ENCODE measurements at regions not wholly inside any gene's neighbourhood (a gene's known extent, or its start where the extent isn't known, plus 50 kb on each side); places are given as distances from the start of the nearest gene placed in this dataset.
"Not testable (repeated sequence)": the region's sequence is repeated elsewhere in the genome, so short reads cannot be mapped to it uniquely, and the experiment has no call there.

DNA sequence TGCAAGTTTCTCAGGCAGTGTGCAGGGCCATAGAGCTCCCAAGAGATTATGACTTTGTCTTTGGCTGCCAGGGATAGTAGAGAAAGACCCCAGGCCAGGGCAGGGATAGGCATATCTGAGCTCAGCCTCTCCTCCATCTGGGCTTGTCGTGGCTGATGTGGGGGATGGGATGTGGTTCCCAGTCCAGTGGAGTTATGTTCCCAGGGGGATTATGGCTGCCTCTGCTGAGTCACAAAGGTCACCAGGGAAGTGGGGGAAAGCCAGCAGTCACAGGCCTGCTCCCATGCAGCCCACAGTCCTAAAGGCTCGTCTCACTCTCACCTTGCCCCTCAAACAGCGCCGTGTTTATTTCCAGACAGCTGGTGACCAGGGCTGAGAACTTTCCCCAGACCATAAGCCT is 354.9 kb downstream of the SI start:
- TF ChIP-seq PHF8 (IDR thresholded peaks at IDR 0.05; ENCODE audit: borderline replicate concordance, low read depth) (no peak), RFX5 (IDR thresholded peaks at IDR 0.05) (no peak)
- no peak for FAIRE-seq
- Histone ChIP-seq H3K9me3 (no peaks in the 10 kb centered on the region), H3K4me3 (no peak overlapping the region), H3K4me1 (no peaks in the 10 kb centered on the region), H3K4me2 (no peak overlapping the region), H3K27ac (no peak overlapping the region)
- ChIA-PET POLR2A (no interaction called here), CTCF (no interaction called here)
- ATAC-seq, result no peak
- no peak for DNase-seq (ENCODE audit: low read depth in 1 of 2, low spot score in 1 of 2)
- WGBS (ENCODE audit: missing lambda C conversion rate), result 30% methylated on average over 4 of the region's 4 CpGs

GRCh38 chr3:164702808-164703207 is 375.5 kb downstream of the SI start:
- not testable (repeated sequence) for FAIRE-seq

GRCh38 chr3:164687902-164688301 is 390.4 kb downstream of the SI start:
- Histone ChIP-seq H3K9me3 (no peaks in the 10 kb centered on the region), H3K4me3 (no peak overlapping the region), H3K4me2 (no peak overlapping the region), H3K4me1 (no peaks in the 10 kb centered on the region), H3K27ac (no peak overlapping the region)
- ATAC-seq, result no peak
- ChIA-PET POLR2A (no interaction called here), CTCF (no interaction called here)
- no peak for DNase-seq (ENCODE audit: low read depth in 1 of 2, low spot score in 1 of 2)
- 15% methylated on average over 1 of the region's 1 CpG for WGBS (ENCODE audit: missing lambda C conversion rate)
- no peak for FAIRE-seq
- TF ChIP-seq NR3C1 (IDR thresholded peaks at IDR 0.05) (no peak), ZC3H11A (IDR thresholded peaks at IDR 0.05) (peak; percentile 49), POLR2A (IDR thresholded peaks at IDR 0.05; ENCODE audit: low read length) (no peak)
- TF ChIP-seq, protein P1, sequence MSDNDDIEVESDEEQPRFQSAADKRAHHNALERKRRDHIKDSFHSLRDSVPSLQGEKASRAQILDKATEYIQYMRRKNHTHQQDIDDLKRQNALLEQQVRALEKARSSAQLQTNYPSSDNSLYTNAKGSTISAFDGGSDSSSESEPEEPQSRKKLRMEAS (IDR thresholded peaks at IDR 0.05), result no peak

More at GRCh38 chr3:164702808-164703207, 375.5 kb downstream of the SI start:
- DNase-seq (ENCODE audit: low read depth in 1 of 2, low spot score in 1 of 2); H3K9me3 ChIP-seq; H3K4me2 ChIP-seq; H3K27ac ChIP-seq; H3K4me1 ChIP-seq; CTCF ChIA-PET; POLR2A ChIA-PET; H3K4me3 ChIP-seq; ATAC-seq: not testable (repeated sequence)
- 55% methylated on average over 6 of the region's 13 CpGs for WGBS (ENCODE audit: missing lambda C conversion rate)

DNA sequence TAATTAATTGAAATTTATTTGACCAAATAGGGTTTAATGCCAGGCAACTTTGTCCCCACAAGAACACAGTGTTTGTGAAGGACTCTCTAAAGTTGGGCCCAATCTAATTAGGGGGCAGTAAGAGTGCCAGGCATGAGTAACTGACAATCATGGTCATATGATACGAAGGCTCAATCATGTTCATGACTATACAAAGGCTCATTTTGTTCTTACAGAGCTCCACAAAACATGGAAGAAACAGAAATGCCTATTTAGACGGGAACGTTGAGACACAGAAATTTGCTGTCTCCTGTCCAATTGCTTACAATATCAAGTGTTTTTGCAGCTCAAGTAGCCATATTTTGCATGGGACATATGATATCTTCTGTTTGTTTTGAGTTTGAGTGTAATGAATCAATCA is 391.1 kb downstream of the SI start:
- ChIA-PET CTCF (no interaction called here), POLR2A (no interaction called here)
- DNase-seq (ENCODE audit: low read depth in 1 of 2, low spot score in 1 of 2) (no peak), ATAC-seq (no peak), FAIRE-seq (no peak)
- no peak for TF ChIP-seq NR3C1 (IDR thresholded peaks at IDR 0.05)
- TF ChIP-seq, protein P2, sequence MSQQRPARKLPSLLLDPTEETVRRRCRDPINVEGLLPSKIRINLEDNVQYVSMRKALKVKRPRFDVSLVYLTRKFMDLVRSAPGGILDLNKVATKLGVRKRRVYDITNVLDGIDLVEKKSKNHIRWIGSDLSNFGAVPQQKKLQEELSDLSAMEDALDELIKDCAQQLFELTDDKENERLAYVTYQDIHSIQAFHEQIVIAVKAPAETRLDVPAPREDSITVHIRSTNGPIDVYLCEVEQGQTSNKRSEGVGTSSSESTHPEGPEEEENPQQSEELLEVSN (IDR thresholded peaks at IDR 0.05; ENCODE audit: borderline replicate concordance, low read depth), result no peak
- TF ChIP-seq, protein P3, sequence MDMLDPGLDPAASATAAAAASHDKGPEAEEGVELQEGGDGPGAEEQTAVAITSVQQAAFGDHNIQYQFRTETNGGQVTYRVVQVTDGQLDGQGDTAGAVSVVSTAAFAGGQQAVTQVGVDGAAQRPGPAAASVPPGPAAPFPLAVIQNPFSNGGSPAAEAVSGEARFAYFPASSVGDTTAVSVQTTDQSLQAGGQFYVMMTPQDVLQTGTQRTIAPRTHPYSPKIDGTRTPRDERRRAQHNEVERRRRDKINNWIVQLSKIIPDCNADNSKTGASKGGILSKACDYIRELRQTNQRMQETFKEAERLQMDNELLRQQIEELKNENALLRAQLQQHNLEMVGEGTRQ (IDR thresholded peaks at IDR 0.05), result no peak
- TF ChIP-seq FOSB (CRISPR knock-in tag; IDR thresholded peaks at IDR 0.05), result no peak
- no peak for TF ChIP-seq PBX3 (IDR thresholded peaks at IDR 0.05)
- no peak for TF ChIP-seq NFE2L2 (conservative IDR thresholded peaks at IDR 0.05; ENCODE audit: low read length)
- TF ChIP-seq RNF2 (IDR thresholded peaks at IDR 0.05; ENCODE audit: borderline replicate concordance, low read depth), result no peak
- TF ChIP-seq, protein P4, sequence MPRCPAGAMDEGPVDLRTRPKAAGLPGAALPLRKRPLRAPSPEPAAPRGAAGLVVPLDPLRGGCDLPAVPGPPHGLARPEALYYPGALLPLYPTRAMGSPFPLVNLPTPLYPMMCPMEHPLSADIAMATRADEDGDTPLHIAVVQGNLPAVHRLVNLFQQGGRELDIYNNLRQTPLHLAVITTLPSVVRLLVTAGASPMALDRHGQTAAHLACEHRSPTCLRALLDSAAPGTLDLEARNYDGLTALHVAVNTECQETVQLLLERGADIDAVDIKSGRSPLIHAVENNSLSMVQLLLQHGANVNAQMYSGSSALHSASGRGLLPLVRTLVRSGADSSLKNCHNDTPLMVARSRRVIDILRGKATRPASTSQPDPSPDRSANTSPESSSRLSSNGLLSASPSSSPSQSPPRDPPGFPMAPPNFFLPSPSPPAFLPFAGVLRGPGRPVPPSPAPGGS (IDR thresholded peaks at IDR 0.05), result no peak
- TF ChIP-seq CBX2 (IDR thresholded peaks at IDR 0.05; ENCODE audit: borderline replicate concordance, low read depth), result no peak
- TF ChIP-seq EHF (CRISPR knock-in tag; IDR thresholded peaks at IDR 0.05), result no peak
- TF ChIP-seq, protein P5, sequence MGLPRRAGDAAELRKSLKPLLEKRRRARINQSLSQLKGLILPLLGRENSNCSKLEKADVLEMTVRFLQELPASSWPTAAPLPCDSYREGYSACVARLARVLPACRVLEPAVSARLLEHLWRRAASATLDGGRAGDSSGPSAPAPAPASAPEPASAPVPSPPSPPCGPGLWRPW (IDR thresholded peaks at IDR 0.05), result no peak
- no peak for TF ChIP-seq NPAS2 (CRISPR knock-in tag; IDR thresholded peaks at IDR 0.05; ENCODE audit: borderline replicate concordance)
- no peak for TF ChIP-seq MYC (IDR thresholded peaks at IDR 0.05; ENCODE audit: borderline replicate concordance, low read length)
- no peak for TF ChIP-seq RCOR1 (IDR thresholded peaks at IDR 0.05; ENCODE audit: low read depth, low read length)
- no peak for TF ChIP-seq ZC3H11A (IDR thresholded peaks at IDR 0.05)
- TF ChIP-seq SMC3 (IDR thresholded peaks at IDR 0.05), result no peak
- no peak for TF ChIP-seq SREBF2 (IDR thresholded peaks at IDR 0.05)
- TF ChIP-seq KDM1A (IDR thresholded peaks at IDR 0.05; ENCODE audit: low read depth), result no peak
- TF ChIP-seq, protein P6, sequence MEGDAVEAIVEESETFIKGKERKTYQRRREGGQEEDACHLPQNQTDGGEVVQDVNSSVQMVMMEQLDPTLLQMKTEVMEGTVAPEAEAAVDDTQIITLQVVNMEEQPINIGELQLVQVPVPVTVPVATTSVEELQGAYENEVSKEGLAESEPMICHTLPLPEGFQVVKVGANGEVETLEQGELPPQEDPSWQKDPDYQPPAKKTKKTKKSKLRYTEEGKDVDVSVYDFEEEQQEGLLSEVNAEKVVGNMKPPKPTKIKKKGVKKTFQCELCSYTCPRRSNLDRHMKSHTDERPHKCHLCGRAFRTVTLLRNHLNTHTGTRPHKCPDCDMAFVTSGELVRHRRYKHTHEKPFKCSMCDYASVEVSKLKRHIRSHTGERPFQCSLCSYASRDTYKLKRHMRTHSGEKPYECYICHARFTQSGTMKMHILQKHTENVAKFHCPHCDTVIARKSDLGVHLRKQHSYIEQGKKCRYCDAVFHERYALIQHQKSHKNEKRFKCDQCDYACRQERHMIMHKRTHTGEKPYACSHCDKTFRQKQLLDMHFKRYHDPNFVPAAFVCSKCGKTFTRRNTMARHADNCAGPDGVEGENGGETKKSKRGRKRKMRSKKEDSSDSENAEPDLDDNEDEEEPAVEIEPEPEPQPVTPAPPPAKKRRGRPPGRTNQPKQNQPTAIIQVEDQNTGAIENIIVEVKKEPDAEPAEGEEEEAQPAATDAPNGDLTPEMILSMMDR (IDR thresholded peaks at IDR 0.05), result no peak
- Histone ChIP-seq H3K4me2 (no peak overlapping the region), H3K4me3 (no peak overlapping the region), H3K4me1 (no peaks in the 10 kb centered on the region), H3K27ac (no peak overlapping the region), H3K9me3 (no peaks in the 10 kb centered on the region)
- WGBS (ENCODE audit: missing lambda C conversion rate), result 52% methylated on average over 3 of the region's 3 CpGs

Measured in A549 (cell line).